ENCODE measurements at regions not wholly inside any gene's neighbourhood (a gene's known extent, or its start where the extent isn't known, plus 50 kb on each side); places are given as distances from the start of the nearest gene placed in this dataset.

DNA sequence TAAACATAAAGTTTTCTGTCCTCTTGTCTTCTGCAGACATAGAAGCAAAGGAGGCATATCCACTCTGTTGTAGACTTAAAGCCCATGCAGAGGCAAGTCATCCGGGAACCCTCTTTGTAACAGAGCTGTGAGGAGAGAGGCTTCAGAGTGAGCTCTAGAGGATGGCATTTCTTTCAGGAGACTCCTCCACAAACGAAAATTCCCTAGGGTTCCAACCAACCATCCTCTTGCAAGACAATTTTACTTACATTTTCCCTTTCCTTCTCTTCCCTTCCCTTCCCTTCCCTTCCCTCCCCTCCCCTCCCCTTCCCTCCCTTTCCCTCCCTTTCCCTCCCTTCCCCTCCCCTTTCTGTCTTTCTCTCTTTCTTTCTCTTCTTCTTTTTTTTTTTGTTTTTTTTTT is 446.3 kb upstream of the MAP2 start:
- Histone ChIP-seq H3K4me2 (ENCODE audit: low read length) (no peak overlapping the region), H3K4me3 (ENCODE audit: low read length) (no peak overlapping the region), H2AFZ (ENCODE audit: low read length) (no peak overlapping the region), H3K79me2 (ENCODE audit: low read length) (no peaks in the 10 kb centered on the region), H3F3A (ENCODE audit: low read length, unreplicated experiment) (no peaks in the 10 kb centered on the region), H3K27ac (ENCODE audit: low read length) (no peak overlapping the region), H3K9me3 (ENCODE audit: low read length) (no peaks in the 10 kb centered on the region), H3K9ac (ENCODE audit: low read length) (no peak overlapping the region), H3K27me3 (ENCODE audit: low read length) (no peaks in the 10 kb centered on the region), H3K4me1 (ENCODE audit: insufficient read depth, low read length) (no peaks in the 10 kb centered on the region), H4K20me1 (ENCODE audit: low read length) (no peaks in the 10 kb centered on the region), H3K9me2 (replicated peaks; ENCODE audit: low read length) (no peaks in the 10 kb centered on the region), H3K36me3 (ENCODE audit: low read depth, low read length) (no peaks in the 10 kb centered on the region)
- no peak for TF ChIP-seq EZH2phosphoT487 (IDR thresholded peaks at IDR 0.05; ENCODE audit: borderline replicate concordance, low read length)
- no peak for TF ChIP-seq CTCF (conservative IDR thresholded peaks at IDR 0.05; ENCODE audit: low read depth, low read length)
- TF ChIP-seq EZH2 (IDR thresholded peaks at IDR 0.05; ENCODE audit: low read length, unreplicated experiment) = no peak
- intact Hi-C loops (cut with micrococcal nuclease) = no loop called here
- ChIA-PET POLR2A (ENCODE audit: unreplicated experiment) (no interaction called here), CTCF (no interaction called here)
- BruUV-seq (replicated peaks) = no TSS peak
- no peak for DNase-seq
- no peak for ATAC-seq

DNA sequence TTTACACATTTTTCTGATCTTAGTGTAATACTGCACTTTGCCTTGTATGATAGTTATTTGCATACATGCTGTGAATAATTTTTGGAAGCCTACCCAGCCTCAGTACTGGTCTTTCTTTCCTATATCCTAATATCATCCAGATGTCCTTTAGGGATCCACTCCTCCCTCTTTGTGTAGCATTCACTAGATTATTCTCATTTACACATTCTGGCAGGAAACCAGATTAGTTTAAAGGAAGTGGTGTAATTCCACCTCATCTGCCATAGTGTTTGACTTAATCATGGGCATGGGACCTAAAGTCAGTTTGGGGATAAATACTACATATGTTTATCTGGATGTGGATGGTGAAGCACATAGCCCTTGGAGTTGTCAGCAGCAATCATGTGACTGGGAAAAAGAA is 444.9 kb upstream of the MAP2 start:
- TF ChIP-seq EZH2phosphoT487 (IDR thresholded peaks at IDR 0.05; ENCODE audit: borderline replicate concordance, low read length) (no peak), CTCF (conservative IDR thresholded peaks at IDR 0.05; ENCODE audit: low read depth, low read length) (no peak), EZH2 (IDR thresholded peaks at IDR 0.05; ENCODE audit: low read length, unreplicated experiment) (no peak)
- Histone ChIP-seq H3F3A (ENCODE audit: low read length, unreplicated experiment) (no peaks in the 10 kb centered on the region), H2AFZ (ENCODE audit: low read length) (no peak overlapping the region), H3K79me2 (ENCODE audit: low read length) (no peaks in the 10 kb centered on the region), H4K20me1 (ENCODE audit: low read length) (no peaks in the 10 kb centered on the region), H3K27ac (ENCODE audit: low read length) (no peak overlapping the region), H3K9me2 (replicated peaks; ENCODE audit: low read length) (no peaks in the 10 kb centered on the region), H3K36me3 (ENCODE audit: low read depth, low read length) (no peaks in the 10 kb centered on the region), H3K9me3 (ENCODE audit: low read length) (no peaks in the 10 kb centered on the region), H3K9ac (ENCODE audit: low read length) (no peak overlapping the region), H3K27me3 (ENCODE audit: low read length) (no peaks in the 10 kb centered on the region), H3K4me2 (ENCODE audit: low read length) (no peak overlapping the region), H3K4me1 (ENCODE audit: insufficient read depth, low read length) (no peaks in the 10 kb centered on the region), H3K4me3 (ENCODE audit: low read length) (no peak overlapping the region)
- DNase-seq (no peak), ATAC-seq (no peak)
- ChIA-PET POLR2A (ENCODE audit: unreplicated experiment) (no interaction called here), CTCF (no interaction called here)
- BruUV-seq (replicated peaks) = no TSS peak
- intact Hi-C loops (cut with micrococcal nuclease) = no loop called here

DNA sequence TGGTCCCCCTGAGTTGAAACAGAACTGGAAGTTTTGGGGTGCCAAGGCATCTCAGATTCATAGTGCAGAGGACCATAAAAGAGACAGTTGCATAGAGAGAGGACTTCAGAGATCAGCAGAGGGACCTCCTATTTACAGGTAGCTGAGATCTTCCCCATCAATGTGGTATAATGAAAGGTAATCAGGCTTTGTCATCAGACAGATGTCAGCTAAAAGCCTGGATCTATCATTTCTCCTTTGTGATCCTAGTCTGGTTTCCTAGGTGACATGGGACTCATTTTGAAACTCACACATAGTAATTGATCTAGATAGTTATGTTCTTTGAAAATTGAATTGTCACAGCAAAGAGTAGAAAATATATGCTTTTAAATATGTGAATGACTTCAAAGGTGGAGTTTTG is 443.5 kb upstream of the MAP2 start:
- no peak overlapping the region for H2AFZ ChIP-seq (ENCODE audit: low read length)
- BruUV-seq (replicated peaks) = no TSS peak

More for the DNA sequence above, 443.5 kb upstream of the MAP2 start:
- Histone ChIP-seq H3F3A (ENCODE audit: low read length, unreplicated experiment) (no peaks in the 10 kb centered on the region), H3K9ac (ENCODE audit: low read length) (no peak overlapping the region), H3K9me3 (ENCODE audit: low read length) (no peaks in the 10 kb centered on the region), H3K79me2 (ENCODE audit: low read length) (no peaks in the 10 kb centered on the region), H4K20me1 (ENCODE audit: low read length) (no peaks in the 10 kb centered on the region), H3K27me3 (ENCODE audit: low read length) (no peaks in the 10 kb centered on the region), H3K36me3 (ENCODE audit: low read depth, low read length) (no peaks in the 10 kb centered on the region), H3K4me2 (ENCODE audit: low read length) (no peak overlapping the region), H3K4me3 (ENCODE audit: low read length) (no peak overlapping the region), H3K9me2 (replicated peaks; ENCODE audit: low read length) (no peaks in the 10 kb centered on the region), H3K27ac (ENCODE audit: low read length) (no peak overlapping the region), H3K4me1 (ENCODE audit: insufficient read depth, low read length) (no peaks in the 10 kb centered on the region)
- POLR2A ChIA-PET (ENCODE audit: unreplicated experiment) = interaction anchor here (0.7 kb wide), 1 partner anchor 8 kb away, joined by 4 read pairs; no protein-coding TSS in a partner anchor
- intact Hi-C loops (cut with micrococcal nuclease) = no loop called here
- no peak for TF ChIP-seq EZH2 (IDR thresholded peaks at IDR 0.05; ENCODE audit: low read length, unreplicated experiment)
- TF ChIP-seq CTCF (conservative IDR thresholded peaks at IDR 0.05; ENCODE audit: low read depth, low read length) = no peak
- TF ChIP-seq EZH2phosphoT487 (IDR thresholded peaks at IDR 0.05; ENCODE audit: borderline replicate concordance, low read length) = no peak
- CTCF ChIA-PET = no interaction called here
- ATAC-seq (no peak), DNase-seq (no peak)

Measured in PC-3 (cell line).